HG03442 (cell line): ENCODE measurements at regions not wholly inside any gene's neighbourhood (a gene's known extent, or its start where the extent isn't known, plus 50 kb on each side); places are given as distances from the start of the nearest gene placed in this dataset.
A peak's percentile ranks its signal among the peaks of the same experiment; 100 is the strongest.
"Not testable (repeated sequence)": the region's sequence is repeated elsewhere in the genome, so short reads cannot be mapped to it uniquely, and the experiment has no call there.

ENCODE experiments used
- ATAC-seq: cut with Tn5 transposase; IDR thresholded peaks from one replicate; pipeline ENCODE4 v1.9.1; 2021; ENCODE audit warnings: mild to moderate bottlenecking, moderate library complexity; ENCODE audit not compliant: unreplicated experiment

- ATAC-seq = no peak
Observed at GRCh38 chr5:126129431-126129830, 293.8 kb upstream of the GRAMD2B start.

GRCh38 chr5:126133424-126133823 is 289.8 kb upstream of the GRAMD2B start:
- no peak for ATAC-seq

GRCh38 chr5:126137891-126138280 is 285.3 kb upstream of the GRAMD2B start:
- ATAC-seq = no peak

GRCh38 chr5:126138281-126138931 is 284.8 kb upstream of the GRAMD2B start:
- no peak for ATAC-seq

GRCh38 chr5:126139086-126139485 is 284.1 kb upstream of the GRAMD2B start:
- ATAC-seq = no peak

- ATAC-seq = no peak
Observed at GRCh38 chr5:126139773-126140172, 283.4 kb upstream of the GRAMD2B start.

- ATAC-seq = peak; percentile 50
Observed at GRCh38 chr5:126143622-126144021, 279.6 kb upstream of the GRAMD2B start.

GRCh38 chr5:126150319-126150718 is 272.9 kb upstream of the GRAMD2B start:
- not testable (repeated sequence) for ATAC-seq

GRCh38 chr5:126155298-126155697 is 267.9 kb upstream of the GRAMD2B start:
- not testable (repeated sequence) for ATAC-seq

- no peak for ATAC-seq
Observed at GRCh38 chr5:126166368-126166767, 256.8 kb upstream of the GRAMD2B start.

GRCh38 chr5:126168785-126169184 is 254.4 kb upstream of the GRAMD2B start:
- ATAC-seq = no peak

GRCh38 chr5:126171916-126172315 is 251.3 kb upstream of the GRAMD2B start:
- no peak for ATAC-seq

GRCh38 chr5:126172812-126173211 is 250.4 kb upstream of the GRAMD2B start:
- no peak for ATAC-seq

- no peak for ATAC-seq
Observed at GRCh38 chr5:126178521-126178920, 244.7 kb upstream of the GRAMD2B start.

- no peak for ATAC-seq
Observed at GRCh38 chr5:126182971-126183695, 240.1 kb upstream of the GRAMD2B start.

- ATAC-seq = no peak
Observed at GRCh38 chr5:126184474-126184873, 238.7 kb upstream of the GRAMD2B start.

- ATAC-seq = no peak
Observed at GRCh38 chr5:126186210-126186609, 237.0 kb upstream of the GRAMD2B start.

- no peak for ATAC-seq
Observed at GRCh38 chr5:126188804-126189203, 234.4 kb upstream of the GRAMD2B start.

GRCh38 chr5:126189231-126189630 is 234.0 kb upstream of the GRAMD2B start:
- no peak for ATAC-seq

- no peak for ATAC-seq
Observed at GRCh38 chr5:126189862-126190261, 233.3 kb upstream of the GRAMD2B start.

- ATAC-seq = no peak
Observed at GRCh38 chr5:126192226-126192625, 231.0 kb upstream of the GRAMD2B start.

- no peak for ATAC-seq
Observed at GRCh38 chr5:126195410-126196100, 227.7 kb upstream of the GRAMD2B start.
